ENCODE measurements at regions not wholly inside any gene's neighbourhood (a gene's known extent, or its start where the extent isn't known, plus 50 kb on each side); places are given as distances from the start of the nearest gene placed in this dataset.

DNA sequence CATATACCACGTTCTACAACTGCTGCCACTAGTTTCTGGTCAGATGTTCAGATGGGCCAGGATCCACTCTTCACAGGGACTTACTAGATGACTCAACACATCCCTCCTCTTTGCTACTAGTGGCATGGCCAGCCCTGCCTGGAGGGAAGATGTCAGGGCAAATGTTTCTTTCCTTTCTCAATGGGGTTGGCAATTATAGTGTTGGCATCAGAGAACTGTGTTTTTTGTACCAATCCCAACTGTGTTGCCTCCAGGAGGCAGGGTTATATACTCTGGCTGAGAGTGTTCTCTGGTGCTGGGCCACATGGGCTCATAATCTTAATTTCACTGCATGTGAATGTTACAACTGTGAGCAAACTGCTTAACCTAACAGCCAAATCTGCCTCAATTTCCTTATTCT lies 69.9 kb upstream of the AVPR1A start:
- no peak for TF ChIP-seq POLR2AphosphoS5 (IDR thresholded peaks at IDR 0.05; ENCODE audit: low read depth, low read length)
- no peak for TF ChIP-seq POLR2A (IDR thresholded peaks at IDR 0.05; ENCODE audit: low read depth, low read length)
- TF ChIP-seq TAF1 (IDR thresholded peaks at IDR 0.05; ENCODE audit: low read depth, low read length): no peak
- no peak for TF ChIP-seq PAX5 (IDR thresholded peaks at IDR 0.05; ENCODE audit: insufficient read depth, low read length, severe bottlenecking)
- no peak for TF ChIP-seq SPI1 (IDR thresholded peaks at IDR 0.05; ENCODE audit: low read depth, low read length)

All from GM12891 (cell line).